ENCODE measurements at regions not wholly inside any gene's neighbourhood (a gene's known extent, or its start where the extent isn't known, plus 50 kb on each side); places are given as distances from the start of the nearest gene placed in this dataset.

GRCh38 chr4:18394656-18395055, 373.1 kb upstream of the LCORL start:
- TF ChIP-seq CTCF (IDR thresholded peaks at IDR 0.05) (no peak), RCOR1 (IDR thresholded peaks at IDR 0.05; ENCODE audit: low read length) (no peak), TCF12 (IDR thresholded peaks at IDR 0.05) (no peak), RAD21 (IDR thresholded peaks at IDR 0.05; ENCODE audit: low read length) (no peak), GATA2 (CRISPR knock-in tag; IDR thresholded peaks at IDR 0.05) (no peak), POLR2AphosphoS5 (IDR thresholded peaks at IDR 0.05; ENCODE audit: low read depth, low read length) (no peak), EP300 (IDR thresholded peaks at IDR 0.05; ENCODE audit: borderline replicate concordance in 1 of 2, low read depth in 1 of 2, low read length in 1 of 2) (no peak), TAF1 (IDR thresholded peaks at IDR 0.05; ENCODE audit: borderline replicate concordance, low read depth, low read length) (no peak), MXI1 (IDR thresholded peaks at IDR 0.05; ENCODE audit: low read depth, low read length) (no peak), REST (IDR thresholded peaks at IDR 0.05; ENCODE audit: low read depth, low read length) (no peak), MEF2A (IDR thresholded peaks at IDR 0.05; ENCODE audit: borderline replicate concordance, low read depth) (no peak), NRF1 (IDR thresholded peaks at IDR 0.05; ENCODE audit: low read depth, low read length) (no peak)

All from SK-N-SH (cell line).